Peyer's patch (tissue), 4 donors: ENCODE measurements at regions not wholly inside any gene's neighbourhood (a gene's known extent, or its start where the extent isn't known, plus 50 kb on each side); places are given as distances from the start of the nearest gene placed in this dataset.

Experiments used
- POLR2A ChIP-seq, 2 donors: fragments of 450-650 bp; IDR thresholded peaks; one replicate each; pipeline ENCODE4 v1.5.1; 2017; ENCODE audit warnings: antibody characterized with exemption in 2 of 2, mild to moderate bottlenecking in 2 of 2, moderate library complexity in 2 of 2
- TF ChIP-seq, protein P1 (sequence below), 6 experiments: fragments of 450-650 bp in 4 of 6; fragments of 200-600 bp in 2 of 6; sonication (generic) in 1 of 6; IDR thresholded peaks; one replicate each; pipeline ENCODE4 v1.5.1; 2017 to 2019; ENCODE audit warnings: antibody characterized with exemption in 6 of 6, mild to moderate bottlenecking in 3 of 6, moderate library complexity in 1 of 6

DNA sequence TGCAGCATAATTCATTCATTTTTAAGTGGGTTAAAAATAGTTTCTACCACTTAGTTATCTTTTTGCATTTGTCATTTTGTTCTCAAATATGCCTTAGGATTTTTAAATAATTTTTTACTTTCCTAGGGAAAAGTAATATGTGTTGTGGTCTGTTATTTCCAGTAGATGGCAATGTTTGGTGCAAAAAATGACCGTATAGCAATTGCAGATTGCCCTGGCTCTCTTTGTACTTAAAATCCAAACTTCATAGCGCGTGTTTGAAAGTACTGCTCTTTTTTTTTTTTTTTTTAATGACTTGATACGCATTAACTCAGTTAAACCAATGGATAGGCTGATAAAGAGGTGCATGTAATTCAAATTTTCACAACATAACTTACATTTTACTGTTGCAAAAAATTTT is 74.4 kb upstream of the RBMX start:
- TF ChIP-seq, protein P1, sequence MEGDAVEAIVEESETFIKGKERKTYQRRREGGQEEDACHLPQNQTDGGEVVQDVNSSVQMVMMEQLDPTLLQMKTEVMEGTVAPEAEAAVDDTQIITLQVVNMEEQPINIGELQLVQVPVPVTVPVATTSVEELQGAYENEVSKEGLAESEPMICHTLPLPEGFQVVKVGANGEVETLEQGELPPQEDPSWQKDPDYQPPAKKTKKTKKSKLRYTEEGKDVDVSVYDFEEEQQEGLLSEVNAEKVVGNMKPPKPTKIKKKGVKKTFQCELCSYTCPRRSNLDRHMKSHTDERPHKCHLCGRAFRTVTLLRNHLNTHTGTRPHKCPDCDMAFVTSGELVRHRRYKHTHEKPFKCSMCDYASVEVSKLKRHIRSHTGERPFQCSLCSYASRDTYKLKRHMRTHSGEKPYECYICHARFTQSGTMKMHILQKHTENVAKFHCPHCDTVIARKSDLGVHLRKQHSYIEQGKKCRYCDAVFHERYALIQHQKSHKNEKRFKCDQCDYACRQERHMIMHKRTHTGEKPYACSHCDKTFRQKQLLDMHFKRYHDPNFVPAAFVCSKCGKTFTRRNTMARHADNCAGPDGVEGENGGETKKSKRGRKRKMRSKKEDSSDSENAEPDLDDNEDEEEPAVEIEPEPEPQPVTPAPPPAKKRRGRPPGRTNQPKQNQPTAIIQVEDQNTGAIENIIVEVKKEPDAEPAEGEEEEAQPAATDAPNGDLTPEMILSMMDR (IDR thresholded peaks at IDR 0.05) = peak in 3 of 6 experiments; percentile 26 to 36 (median 34)
- TF ChIP-seq POLR2A (IDR thresholded peaks at IDR 0.05) = no peak
